HG03280 (cell line): ENCODE measurements at regions not wholly inside any gene's neighbourhood (a gene's known extent, or its start where the extent isn't known, plus 50 kb on each side); places are given as distances from the start of the nearest gene placed in this dataset.

Experiments
- ATAC-seq: cut with Tn5 transposase; IDR thresholded peaks from one replicate; pipeline ENCODE4 v1.9.1; 2021; ENCODE audit warnings: mild to moderate bottlenecking, moderate library complexity; ENCODE audit not compliant: unreplicated experiment

- no peak for ATAC-seq
Observed at GRCh38 chr18:76771192-76771799, 51.1 kb upstream of the ZNF236 start.

- no peak for ATAC-seq
Observed at GRCh38 chr18:76767954-76768353, 54.4 kb upstream of the ZNF236 start.

GRCh38 chr18:76766429-76766828 lies 55.9 kb upstream of the ZNF236 start:
- ATAC-seq, result no peak

GRCh38 chr18:76765649-76766048 lies 56.7 kb upstream of the ZNF236 start:
- ATAC-seq, result no peak

- ATAC-seq, result no peak
Observed at GRCh38 chr18:76764291-76764901, 58.0 kb upstream of the ZNF236 start.

- ATAC-seq, result no peak
Observed at GRCh38 chr18:76759056-76759455, 63.3 kb upstream of the ZNF236 start.

GRCh38 chr18:76757925-76758324 lies 64.4 kb upstream of the ZNF236 start:
- ATAC-seq, result no peak

GRCh38 chr18:76757335-76757734 lies 65.0 kb upstream of the ZNF236 start:
- no peak for ATAC-seq

GRCh38 chr18:76756531-76757253 lies 65.7 kb upstream of the ZNF236 start:
- no peak for ATAC-seq

GRCh38 chr18:76754351-76754750 lies 68.0 kb upstream of the ZNF236 start:
- ATAC-seq, result no peak

- ATAC-seq, result no peak
Observed at GRCh38 chr18:76752400-76752799, 70.0 kb upstream of the ZNF236 start.

GRCh38 chr18:76750917-76751890 lies 71.2 kb upstream of the ZNF236 start:
- no peak for ATAC-seq

- ATAC-seq, result no peak
Observed at GRCh38 chr18:76750269-76750668, 72.1 kb upstream of the ZNF236 start.

- no peak for ATAC-seq
Observed at GRCh38 chr18:76747676-76748075, 74.7 kb upstream of the ZNF236 start.

GRCh38 chr18:76741346-76741745 lies 81.0 kb upstream of the ZNF236 start:
- no peak for ATAC-seq

- no peak for ATAC-seq
Observed at GRCh38 chr18:76736309-76736708, 86.0 kb upstream of the ZNF236 start.

- ATAC-seq, result no peak
Observed at GRCh38 chr18:76730901-76731300, 91.5 kb upstream of the ZNF236 start.

GRCh38 chr18:76727589-76727988 lies 94.8 kb upstream of the ZNF236 start:
- ATAC-seq, result no peak

- peak; percentile 51 for ATAC-seq
Observed at GRCh38 chr18:76725445-76725844, 96.9 kb upstream of the ZNF236 start.

GRCh38 chr18:76722224-76723061 lies 99.9 kb upstream of the ZNF236 start:
- no peak for ATAC-seq
